Endodermal cell (in vitro differentiated cells): ENCODE measurements at regions not wholly inside any gene's neighbourhood (a gene's known extent, or its start where the extent isn't known, plus 50 kb on each side); places are given as distances from the start of the nearest gene placed in this dataset.

ENCODE experiments used
- DNase-seq: peaks from one replicate; pipeline ENCODE4 v3.0.0-alpha.2; 2017
- H3K27ac ChIP-seq: 2 replicates; pipeline ENCODE4 v1.5.1; 2013; ENCODE audit warnings: mild to moderate bottlenecking, low read depth, low read length, moderate library complexity
- H3K27me3 ChIP-seq: 2 replicates; pipeline ENCODE4 v1.6.1; 2013; ENCODE audit warnings: mild to moderate bottlenecking, low read length, moderate library complexity; ENCODE audit not compliant: insufficient read depth, control insufficient read depth, poor library complexity, severe bottlenecking
- H3K36me3 ChIP-seq: 2 replicates; pipeline ENCODE4 v1.7.0; 2013; ENCODE audit warnings: mild to moderate bottlenecking, low read length, moderate library complexity; ENCODE audit not compliant: control insufficient read depth, insufficient read depth
- H3K4me1 ChIP-seq: one replicate; pipeline ENCODE4 v1.7.0; 2013; ENCODE audit warnings: low read length; ENCODE audit not compliant: control insufficient read depth, insufficient read depth
- H3K4me3 ChIP-seq: 2 replicates; pipeline ENCODE4 v1.5.1; 2013; ENCODE audit warnings: mild to moderate bottlenecking, low read length, moderate library complexity
- H3K9ac ChIP-seq: 2 replicates; pipeline ENCODE4 v1.6.1; 2013; ENCODE audit warnings: mild to moderate bottlenecking, low read length, moderate library complexity; ENCODE audit not compliant: poor library complexity, severe bottlenecking; ENCODE audit errors: extremely low read depth
- H3K9me3 ChIP-seq: 2 replicates; pipeline ENCODE4 v1.6.1; 2013; ENCODE audit warnings: mild to moderate bottlenecking, low read length, moderate library complexity; ENCODE audit not compliant: control insufficient read depth
- H3K27ac Mint-ChIP-seq: 2 replicates; pipeline ENCODE4 v1.8.0; 2020; ENCODE audit warnings: mixed read lengths
- H3K27me3 Mint-ChIP-seq: 2 replicates; pipeline ENCODE4 v1.8.0; 2021; ENCODE audit warnings: mild to moderate bottlenecking, mixed read lengths; ENCODE audit not compliant: insufficient read depth
- H3K36me3 Mint-ChIP-seq: 2 replicates; pipeline ENCODE4 v1.8.0; 2020; ENCODE audit warnings: low read depth, mixed read lengths
- H3K4me1 Mint-ChIP-seq: 2 replicates; pipeline ENCODE4 v1.8.0; 2020; ENCODE audit warnings: mixed read lengths
- H3K4me3 Mint-ChIP-seq: 2 replicates; pipeline ENCODE4 v1.8.0; 2020; ENCODE audit warnings: mild to moderate bottlenecking, moderate library complexity, mixed read lengths
- H3K9me3 Mint-ChIP-seq: 2 replicates; pipeline ENCODE4 v1.8.0; 2020; ENCODE audit warnings: mild to moderate bottlenecking, mixed read lengths
- WGBS, 2 experiments: methylation state at CpG; one replicate each; pipeline versions ENCODE4 v1.1.5 to v1.1.7; 2013; ENCODE audit warnings: missing lambda C conversion rate in 2 of 2, mixed read lengths in 1 of 2; ENCODE audit not compliant: insufficient coverage in 1 of 2, insufficient read length in 1 of 2; 5-methylcytosine and 5-hydroxymethylcytosine counted together
- TF ChIP-seq, protein P1 (sequence below): fragments of 200-600 bp; sonication (generic); conservative IDR thresholded peaks from 2 replicates; pipeline ENCODE4 v1.5.0; 2021; ENCODE audit warnings: antibody characterized with exemption, mild to moderate bottlenecking

DNA sequence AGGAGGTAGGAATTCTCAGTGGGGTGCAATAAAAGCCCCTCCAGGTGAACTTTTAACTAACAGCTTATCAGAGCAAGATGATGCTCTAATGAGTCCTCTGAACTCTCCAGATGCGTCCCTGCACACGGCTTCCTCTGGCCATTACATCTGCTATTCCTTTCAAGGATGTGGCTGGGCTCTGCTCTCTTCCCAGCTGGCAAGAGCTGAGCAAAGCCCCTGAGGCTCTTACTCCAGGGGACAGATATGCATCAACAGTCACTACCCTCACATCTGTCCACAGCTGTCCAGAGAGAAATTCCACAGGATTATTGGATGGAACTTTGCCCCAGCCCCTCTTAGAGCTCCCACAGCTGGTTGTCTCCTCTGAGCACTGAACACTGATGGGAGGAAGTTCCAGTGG is 267.8 kb downstream of the C1orf94 start:
- peaks cover 47% of the 10 kb centered on the region for H3K27me3 Mint-ChIP-seq
- Histone ChIP-seq H3K27ac (no peak overlapping the region), H3K9me3 (no peaks in the 10 kb centered on the region), H3K4me1 (no peaks in the 10 kb centered on the region), H3K9ac (no peak overlapping the region), H3K4me3 (no peak overlapping the region), H3K27me3 (peaks cover 13% of the 10 kb centered on the region), H3K36me3 (no peaks in the 10 kb centered on the region)
- H3K27ac Mint-ChIP-seq, result no peak overlapping the region
- no peaks in the 10 kb centered on the region for H3K9me3 Mint-ChIP-seq
- H3K4me3 Mint-ChIP-seq, result no peak overlapping the region
- DNase-seq, result no peak
- no peaks in the 10 kb centered on the region for H3K4me1 Mint-ChIP-seq
- TF ChIP-seq, protein P1, sequence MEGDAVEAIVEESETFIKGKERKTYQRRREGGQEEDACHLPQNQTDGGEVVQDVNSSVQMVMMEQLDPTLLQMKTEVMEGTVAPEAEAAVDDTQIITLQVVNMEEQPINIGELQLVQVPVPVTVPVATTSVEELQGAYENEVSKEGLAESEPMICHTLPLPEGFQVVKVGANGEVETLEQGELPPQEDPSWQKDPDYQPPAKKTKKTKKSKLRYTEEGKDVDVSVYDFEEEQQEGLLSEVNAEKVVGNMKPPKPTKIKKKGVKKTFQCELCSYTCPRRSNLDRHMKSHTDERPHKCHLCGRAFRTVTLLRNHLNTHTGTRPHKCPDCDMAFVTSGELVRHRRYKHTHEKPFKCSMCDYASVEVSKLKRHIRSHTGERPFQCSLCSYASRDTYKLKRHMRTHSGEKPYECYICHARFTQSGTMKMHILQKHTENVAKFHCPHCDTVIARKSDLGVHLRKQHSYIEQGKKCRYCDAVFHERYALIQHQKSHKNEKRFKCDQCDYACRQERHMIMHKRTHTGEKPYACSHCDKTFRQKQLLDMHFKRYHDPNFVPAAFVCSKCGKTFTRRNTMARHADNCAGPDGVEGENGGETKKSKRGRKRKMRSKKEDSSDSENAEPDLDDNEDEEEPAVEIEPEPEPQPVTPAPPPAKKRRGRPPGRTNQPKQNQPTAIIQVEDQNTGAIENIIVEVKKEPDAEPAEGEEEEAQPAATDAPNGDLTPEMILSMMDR, result no peak
- H3K36me3 Mint-ChIP-seq, result no peaks in the 10 kb centered on the region
- WGBS, 2 experiments, result 80 to 89% methylated on average over 2 of the region's 2 CpGs

DNA sequence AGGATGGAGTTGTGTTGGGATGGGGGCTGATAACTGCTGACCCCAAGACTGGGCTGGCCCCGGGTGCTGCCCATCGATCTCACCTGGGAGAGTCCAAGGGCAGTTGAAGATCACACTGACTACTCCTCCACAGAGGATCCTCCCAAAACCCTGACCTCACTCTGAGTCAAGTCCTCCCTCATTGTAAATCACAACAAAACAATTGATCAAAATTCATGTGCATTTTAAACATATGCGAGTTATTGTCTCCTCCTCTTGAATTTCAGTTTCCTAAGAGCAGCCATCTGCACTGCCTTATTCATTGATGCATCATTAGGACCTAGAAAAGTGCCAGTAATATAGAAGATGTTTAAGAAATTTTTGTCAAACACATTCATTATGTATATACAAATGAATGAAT is 273.6 kb downstream of the C1orf94 start:
- TF ChIP-seq, protein P1, result no peak
- WGBS, 2 experiments, result 92 to 100% methylated on average over 2 to 3 of the region's 3 CpGs
- no peaks in the 10 kb centered on the region for H3K9me3 ChIP-seq

DNA sequence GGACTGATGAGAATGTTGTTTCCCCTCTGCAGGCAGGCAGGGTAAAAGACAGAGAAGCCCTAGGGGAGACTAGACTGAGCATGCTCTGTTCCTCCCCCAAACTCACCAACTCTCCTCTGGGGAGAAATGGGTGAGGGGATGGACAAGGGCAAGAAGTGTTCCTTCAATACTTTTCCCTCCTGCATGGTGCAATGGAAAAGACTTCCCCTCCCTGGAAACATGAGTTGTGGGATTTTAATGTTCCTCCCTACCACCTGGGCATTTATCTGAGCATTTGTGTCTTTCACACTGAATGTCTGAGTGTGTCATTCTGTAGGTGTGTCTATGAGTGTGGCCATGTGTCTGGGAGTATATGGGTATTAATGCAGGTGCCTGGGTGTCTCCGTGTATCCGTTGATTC is 275.7 kb downstream of the C1orf94 start:
- peaks cover 36% of the 10 kb centered on the region for H3K27me3 Mint-ChIP-seq
- H3K27ac Mint-ChIP-seq, result no peak overlapping the region
- TF ChIP-seq, protein P1, result no peak
- peaks cover 3% of the 10 kb centered on the region for H3K4me1 Mint-ChIP-seq
- WGBS, 2 experiments, result 90% methylated on average over 2 of the region's 2 CpGs; no CpG with 5 or more reads in 1 of the 2 experiments
- no peak for DNase-seq
- Histone ChIP-seq H3K4me1 (no peaks in the 10 kb centered on the region), H3K27ac (no peak overlapping the region), H3K9ac (no peak overlapping the region), H3K4me3 (no peak overlapping the region), H3K9me3 (no peaks in the 10 kb centered on the region), H3K36me3 (no peaks in the 10 kb centered on the region), H3K27me3 (peaks cover 4% of the 10 kb centered on the region)
- H3K9me3 Mint-ChIP-seq, result no peaks in the 10 kb centered on the region
- H3K36me3 Mint-ChIP-seq, result no peaks in the 10 kb centered on the region
- H3K4me3 Mint-ChIP-seq, result no peak overlapping the region

More for the DNA sequence above, 273.6 kb downstream of the C1orf94 start:
- peaks cover 39% of the 10 kb centered on the region for H3K27me3 Mint-ChIP-seq
- no peaks in the 10 kb centered on the region for H3K36me3 Mint-ChIP-seq
- H3K9me3 Mint-ChIP-seq, result no peaks in the 10 kb centered on the region
- no peak overlapping the region for H3K27ac ChIP-seq
- H3K27me3 ChIP-seq, result peaks cover 7% of the 10 kb centered on the region
- DNase-seq, result no peak
- H3K9ac ChIP-seq, result no peak overlapping the region
- H3K4me3 ChIP-seq, result no peak overlapping the region
- no peaks in the 10 kb centered on the region for H3K4me1 ChIP-seq
- no peak overlapping the region for H3K27ac Mint-ChIP-seq
- no peak overlapping the region for H3K4me3 Mint-ChIP-seq
- peaks cover 3% of the 10 kb centered on the region for H3K4me1 Mint-ChIP-seq
- H3K36me3 ChIP-seq, result no peaks in the 10 kb centered on the region
